Suprapubic skin (tissue), 4 donors: ENCODE measurements at regions not wholly inside any gene's neighbourhood (a gene's known extent, or its start where the extent isn't known, plus 50 kb on each side); places are given as distances from the start of the nearest gene placed in this dataset.

Experiments
- DNase-seq, 2 donors: peaks; one replicate each; pipeline ENCODE4 v3.0.0-alpha.2; 2019; ENCODE audit warnings: low spot score in 2 of 2
- H3K27ac ChIP-seq: fragments of 200-600 bp; sonication (generic); one replicate; pipeline ENCODE4 v1.5.1; 2019
- H3K27me3 ChIP-seq: fragments of 200-600 bp; sonication (generic); one replicate; pipeline ENCODE4 v1.5.1; 2019
- H3K36me3 ChIP-seq: fragments of 200-600 bp; sonication (generic); one replicate; pipeline ENCODE4 v1.5.1; 2019
- H3K4me1 ChIP-seq: fragments of 200-600 bp; sonication (generic); one replicate; pipeline ENCODE4 v1.5.1; 2019
- H3K4me3 ChIP-seq: fragments of 200-600 bp; sonication (generic); one replicate; pipeline ENCODE4 v1.5.1; 2019; ENCODE audit warnings: mild to moderate bottlenecking
- H3K9me3 ChIP-seq: fragments of 200-600 bp; sonication (generic); one replicate; pipeline ENCODE4 v1.5.1; 2019
- EP300 ChIP-seq: sonication (generic); formaldehyde crosslinking; IDR thresholded peaks from one replicate; pipeline ENCODE4 v1.6.1; 2017; ENCODE audit warnings: antibody characterized with exemption
- POLR2A ChIP-seq, 2 donors: fragments of 450-650 bp; IDR thresholded peaks; one replicate each; pipeline ENCODE4 v1.6.1; 2017; ENCODE audit warnings: antibody characterized with exemption in 2 of 2, mild to moderate bottlenecking in 2 of 2, moderate library complexity in 2 of 2
- POLR2AphosphoS5 ChIP-seq, 3 donors: sonication (generic); formaldehyde crosslinking; IDR thresholded peaks; one replicate each; pipeline ENCODE4 v1.6.1; 2017; ENCODE audit warnings: antibody characterized with exemption in 3 of 3
- WGBS: methylation state at CpG from one replicate; pipeline ENCODE4 v1.1.5; 2018; 5-methylcytosine and 5-hydroxymethylcytosine counted together
- TF ChIP-seq, protein P1 (sequence below), 2 donors: fragments of 200-600 bp in 1 of 2; fragments of 450-650 bp in 1 of 2; sonication (generic) in 1 of 2; IDR thresholded peaks; one replicate each; pipeline ENCODE4 v1.5.1; 2016 to 2019; ENCODE audit warnings: antibody characterized with exemption in 2 of 2, mild to moderate bottlenecking in 1 of 2, moderate library complexity in 1 of 2

DNA sequence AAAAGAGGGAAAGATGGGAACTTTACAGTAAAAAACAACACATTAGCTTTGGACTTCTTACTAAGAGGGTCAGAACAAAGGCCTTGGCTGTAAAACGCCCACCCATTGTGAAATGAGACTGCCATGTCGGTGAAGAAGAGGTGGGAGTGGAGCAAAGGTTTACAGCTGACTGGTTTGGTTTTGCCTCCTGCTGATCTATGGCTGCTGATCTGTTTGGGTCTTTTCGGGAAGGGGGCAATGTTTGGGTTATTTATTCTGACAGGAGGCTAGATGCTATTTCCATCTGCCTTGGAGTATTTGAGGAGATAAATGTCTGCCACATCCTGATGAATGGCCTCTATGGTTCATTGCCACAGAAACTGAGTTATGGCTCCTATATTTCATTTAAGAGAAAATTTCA is 408.7 kb downstream of the TLE4 start:
- H3K9me3 ChIP-seq, result no peaks in the 10 kb centered on the region
- no peak for TF ChIP-seq POLR2A (IDR thresholded peaks at IDR 0.05)
- no peak for TF ChIP-seq POLR2AphosphoS5 (IDR thresholded peaks at IDR 0.05)
- TF ChIP-seq, protein P1, sequence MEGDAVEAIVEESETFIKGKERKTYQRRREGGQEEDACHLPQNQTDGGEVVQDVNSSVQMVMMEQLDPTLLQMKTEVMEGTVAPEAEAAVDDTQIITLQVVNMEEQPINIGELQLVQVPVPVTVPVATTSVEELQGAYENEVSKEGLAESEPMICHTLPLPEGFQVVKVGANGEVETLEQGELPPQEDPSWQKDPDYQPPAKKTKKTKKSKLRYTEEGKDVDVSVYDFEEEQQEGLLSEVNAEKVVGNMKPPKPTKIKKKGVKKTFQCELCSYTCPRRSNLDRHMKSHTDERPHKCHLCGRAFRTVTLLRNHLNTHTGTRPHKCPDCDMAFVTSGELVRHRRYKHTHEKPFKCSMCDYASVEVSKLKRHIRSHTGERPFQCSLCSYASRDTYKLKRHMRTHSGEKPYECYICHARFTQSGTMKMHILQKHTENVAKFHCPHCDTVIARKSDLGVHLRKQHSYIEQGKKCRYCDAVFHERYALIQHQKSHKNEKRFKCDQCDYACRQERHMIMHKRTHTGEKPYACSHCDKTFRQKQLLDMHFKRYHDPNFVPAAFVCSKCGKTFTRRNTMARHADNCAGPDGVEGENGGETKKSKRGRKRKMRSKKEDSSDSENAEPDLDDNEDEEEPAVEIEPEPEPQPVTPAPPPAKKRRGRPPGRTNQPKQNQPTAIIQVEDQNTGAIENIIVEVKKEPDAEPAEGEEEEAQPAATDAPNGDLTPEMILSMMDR (IDR thresholded peaks at IDR 0.05), result no peak
- TF ChIP-seq EP300, result no peak
- H3K27me3 ChIP-seq, result no peaks in the 10 kb centered on the region
- H3K36me3 ChIP-seq, result no peaks in the 10 kb centered on the region
- WGBS, result 62% methylated on average over 3 of the region's 3 CpGs
- H3K4me3 ChIP-seq, result no peak overlapping the region
- H3K27ac ChIP-seq, result no peak overlapping the region
- no peak for DNase-seq
- peaks cover 8% of the 10 kb centered on the region for H3K4me1 ChIP-seq

GRCh38 chr9:79977510-79978197 is 405.9 kb downstream of the TLE4 start:
- TF ChIP-seq EP300, result no peak
- TF ChIP-seq POLR2AphosphoS5 (IDR thresholded peaks at IDR 0.05), result no peak
- no peak for TF ChIP-seq POLR2A (IDR thresholded peaks at IDR 0.05)

GRCh38 chr9:79977074-79977435 is 405.3 kb downstream of the TLE4 start:
- Histone ChIP-seq H3K9me3 (no peaks in the 10 kb centered on the region), H3K4me3 (no peak overlapping the region), H3K27me3 (no peaks in the 10 kb centered on the region), H3K36me3 (no peaks in the 10 kb centered on the region), H3K4me1 (peaks cover 3% of the 10 kb centered on the region), H3K27ac (no peak overlapping the region)
- TF ChIP-seq, protein P1 (IDR thresholded peaks at IDR 0.05), result no peak
- TF ChIP-seq POLR2A (IDR thresholded peaks at IDR 0.05) (no peak), EP300 (no peak), POLR2AphosphoS5 (IDR thresholded peaks at IDR 0.05) (no peak)
- WGBS, result 84% methylated on average over 10 of the region's 10 CpGs
- no peak for DNase-seq

More at GRCh38 chr9:79977510-79978197, 405.9 kb downstream of the TLE4 start:
- H3K27me3 ChIP-seq, result no peaks in the 10 kb centered on the region
- H3K4me3 ChIP-seq, result no peak overlapping the region
- H3K9me3 ChIP-seq, result no peaks in the 10 kb centered on the region
- no peak for DNase-seq
- H3K27ac ChIP-seq, result no peak overlapping the region
- peaks cover 3% of the 10 kb centered on the region for H3K4me1 ChIP-seq
- no peaks in the 10 kb centered on the region for H3K36me3 ChIP-seq
- 84% methylated on average over 1 of the region's 1 CpG for WGBS

DNA sequence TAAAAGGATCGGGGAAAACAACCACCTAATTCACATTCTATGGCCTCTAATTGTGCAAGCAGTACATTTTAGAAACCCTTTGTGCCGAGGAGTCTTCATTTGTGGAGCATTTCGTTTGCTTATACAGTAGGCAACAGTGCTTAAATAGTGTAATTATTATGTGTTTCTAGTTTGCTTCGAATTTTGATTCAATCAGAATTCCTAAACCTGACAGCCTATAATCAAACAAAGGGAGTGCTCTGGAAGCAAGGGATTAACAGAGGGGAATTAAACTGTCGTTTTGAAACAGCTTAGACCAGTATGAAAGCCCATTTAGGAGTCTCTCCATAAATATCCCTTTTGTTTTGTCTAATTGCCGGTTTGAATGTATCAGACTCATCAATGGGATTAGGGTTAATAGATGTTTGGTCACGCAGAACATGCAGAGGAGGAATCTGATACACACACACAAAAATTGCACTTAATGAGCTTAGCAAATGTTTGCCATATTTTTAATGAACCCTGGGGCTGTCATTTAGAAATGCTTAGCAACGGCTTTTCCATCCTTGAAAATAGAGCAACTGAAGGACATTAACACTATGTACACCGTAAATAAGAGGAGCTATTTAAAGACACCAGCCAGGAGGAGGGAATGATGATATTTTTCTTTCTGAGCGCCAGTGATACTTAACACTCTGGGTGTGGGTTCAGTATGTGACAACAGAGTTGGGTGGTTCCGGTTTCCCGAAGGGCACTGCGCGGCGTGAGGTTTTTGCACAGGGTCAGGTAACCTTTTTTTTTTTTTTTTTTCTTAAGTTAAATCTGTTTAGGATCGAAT is 404.7 kb downstream of the TLE4 start:
- Histone ChIP-seq H3K27me3 (no peaks in the 10 kb centered on the region), H3K36me3 (no peaks in the 10 kb centered on the region), H3K9me3 (no peaks in the 10 kb centered on the region), H3K4me3 (no peak overlapping the region), H3K27ac (no peak overlapping the region), H3K4me1 (peaks cover 3% of the 10 kb centered on the region)
- TF ChIP-seq POLR2A (IDR thresholded peaks at IDR 0.05), result no peak
- TF ChIP-seq EP300, result no peak
- TF ChIP-seq, protein P1 (IDR thresholded peaks at IDR 0.05), result no peak
- TF ChIP-seq POLR2AphosphoS5 (IDR thresholded peaks at IDR 0.05), result no peak
- WGBS, result 66% methylated on average over 16 of the region's 16 CpGs
- DNase-seq, result no peak

DNA sequence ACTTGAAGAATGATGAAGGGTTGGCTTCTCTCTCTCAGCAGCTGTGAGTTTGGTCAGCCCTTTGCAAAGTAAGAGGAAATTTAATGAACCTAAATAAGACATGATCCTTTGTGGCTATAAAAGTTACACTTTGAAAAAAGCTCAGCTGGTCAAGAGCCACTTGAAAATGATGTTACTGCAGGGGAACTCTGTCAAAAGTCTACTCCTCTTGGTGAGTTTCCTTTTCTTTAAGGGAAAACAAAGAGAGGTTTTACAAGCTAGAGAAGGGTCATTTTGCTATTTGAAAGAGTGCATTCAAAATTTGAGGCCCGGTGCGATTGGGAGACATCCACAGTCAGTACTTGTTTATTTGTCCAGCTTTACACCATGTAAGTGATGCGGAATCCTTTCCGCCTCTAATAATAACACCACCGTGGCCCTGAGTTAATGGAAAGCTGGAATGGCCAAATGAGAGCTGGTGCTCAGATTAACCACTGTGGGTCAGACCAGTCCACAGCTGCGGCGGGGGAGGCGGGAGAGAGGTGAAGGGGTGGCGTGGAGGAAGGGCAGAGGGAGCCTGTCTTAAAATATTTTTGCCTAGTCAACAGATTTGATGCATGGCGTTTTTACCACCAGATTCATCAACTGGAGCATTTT is 404.0 kb downstream of the TLE4 start:
- DNase-seq, result no peak
- no peak overlapping the region for H3K4me3 ChIP-seq
- no peaks in the 10 kb centered on the region for H3K9me3 ChIP-seq
- WGBS, result 85% methylated on average over 10 of the region's 10 CpGs
- no peaks in the 10 kb centered on the region for H3K27me3 ChIP-seq
- H3K27ac ChIP-seq, result no peak overlapping the region
- TF ChIP-seq EP300, result no peak
- TF ChIP-seq, protein P1 (IDR thresholded peaks at IDR 0.05), result no peak
- TF ChIP-seq POLR2AphosphoS5 (IDR thresholded peaks at IDR 0.05), result no peak
- TF ChIP-seq POLR2A (IDR thresholded peaks at IDR 0.05), result no peak
- peaks cover 3% of the 10 kb centered on the region for H3K4me1 ChIP-seq
- H3K36me3 ChIP-seq, result no peaks in the 10 kb centered on the region
